ENCODE measurements at regions not wholly inside any gene's neighbourhood (a gene's known extent, or its start where the extent isn't known, plus 50 kb on each side); places are given as distances from the start of the nearest gene placed in this dataset.

GRCh38 chr10:130407052-130407451 is 270.9 kb downstream of the GLRX3 start:
- DNase-seq = no peak

- no peak for DNase-seq
These were observed 273.1 kb downstream of the GLRX3 start for GRCh38 chr10:130409331-130409730.

DNA sequence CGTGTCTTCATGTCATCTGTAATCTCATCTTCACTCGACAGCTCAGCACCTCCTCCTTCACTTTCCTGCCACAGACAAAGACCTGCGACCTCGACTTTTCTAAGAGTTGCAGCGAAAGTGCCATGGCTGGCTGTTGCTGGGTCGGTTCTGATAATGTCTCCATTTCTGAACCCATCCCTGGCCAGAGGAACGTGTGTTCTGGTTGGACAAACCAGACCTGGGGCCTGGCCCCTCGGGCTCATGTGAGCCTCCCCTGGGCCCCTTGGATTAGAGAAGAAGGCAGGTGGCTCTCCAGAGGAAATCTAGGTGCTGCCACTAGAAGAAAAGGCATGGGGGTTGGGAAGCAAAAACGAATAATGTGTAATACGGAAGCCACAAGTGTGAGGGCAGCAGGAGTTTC is 273.7 kb downstream of the GLRX3 start:
- no peak for DNase-seq

- DNase-seq = no peak
These were observed 275.4 kb downstream of the GLRX3 start for GRCh38 chr10:130411496-130412085.

- DNase-seq = no peak
These were observed 276.1 kb downstream of the GLRX3 start for GRCh38 chr10:130412317-130412716.

- DNase-seq = no peak
These were observed 280.4 kb downstream of the GLRX3 start for GRCh38 chr10:130416334-130417150.

GRCh38 chr10:130418731-130419130 is 282.5 kb downstream of the GLRX3 start:
- DNase-seq = no peak

DNA sequence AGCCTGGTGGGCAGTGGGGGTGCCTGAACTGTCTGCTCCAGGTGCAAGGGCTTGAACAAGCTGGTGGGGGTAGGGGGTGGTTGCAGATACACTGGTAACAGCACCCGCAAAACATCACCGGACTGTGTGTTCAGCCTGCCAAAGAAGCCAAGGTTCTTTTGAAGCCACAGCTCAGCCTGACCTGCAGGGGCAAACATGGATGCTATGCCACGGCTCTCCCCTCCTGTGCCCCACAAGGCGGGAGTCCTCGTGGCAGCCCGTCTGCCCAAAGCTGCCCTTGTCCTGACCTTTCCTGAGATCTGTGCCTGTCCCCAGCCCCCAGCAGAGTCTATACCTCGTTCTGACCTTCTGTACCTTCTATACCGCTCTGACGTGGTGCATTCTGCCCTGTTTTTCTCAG is 285.7 kb downstream of the GLRX3 start:
- no peak for DNase-seq

DNA sequence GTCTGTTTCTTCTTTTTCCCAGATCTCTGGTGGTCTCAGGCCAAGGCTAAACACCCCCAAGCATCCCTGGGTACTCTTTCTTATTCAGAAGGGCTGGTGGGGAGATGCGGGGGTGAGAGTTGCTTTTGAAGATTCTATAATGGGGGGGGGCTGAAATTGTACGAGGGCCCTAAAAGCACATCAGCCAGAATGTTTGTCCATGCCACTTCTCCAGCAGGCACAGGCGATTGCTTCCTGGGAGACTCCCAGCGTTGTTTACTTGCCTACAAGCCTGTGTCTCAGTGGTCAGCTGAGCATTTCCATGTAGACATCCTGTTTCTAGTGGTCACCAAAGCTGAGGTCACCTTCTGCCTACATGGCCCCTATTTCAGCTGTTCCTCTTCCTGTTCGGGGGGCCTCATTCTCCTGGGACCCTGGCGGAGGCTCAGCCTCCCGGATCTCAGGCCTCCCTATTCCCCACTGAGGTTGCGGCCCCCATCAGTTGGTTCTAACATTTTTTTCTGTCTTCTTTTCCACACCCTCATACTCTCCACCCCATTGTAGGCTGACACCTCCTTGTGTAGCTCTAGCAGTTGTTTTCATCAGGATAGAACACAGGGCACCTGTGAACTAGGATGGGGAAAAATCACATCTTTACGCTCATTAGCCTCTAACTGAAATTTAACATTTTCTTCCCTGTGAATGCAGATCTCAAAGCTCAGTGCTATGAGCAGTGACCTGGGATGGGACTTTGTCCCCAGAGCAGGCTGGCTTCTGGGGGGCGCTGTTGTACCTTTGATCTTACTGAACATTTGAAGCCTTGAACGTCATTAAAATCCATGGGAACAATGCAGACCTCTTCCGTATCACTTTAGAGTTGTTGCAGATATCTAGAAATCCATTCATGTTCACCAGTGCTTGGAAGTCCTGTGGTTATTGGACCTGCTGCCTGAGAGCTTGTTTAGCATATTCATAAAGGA is 286.5 kb downstream of the GLRX3 start:
- DNase-seq = no peak

DNA sequence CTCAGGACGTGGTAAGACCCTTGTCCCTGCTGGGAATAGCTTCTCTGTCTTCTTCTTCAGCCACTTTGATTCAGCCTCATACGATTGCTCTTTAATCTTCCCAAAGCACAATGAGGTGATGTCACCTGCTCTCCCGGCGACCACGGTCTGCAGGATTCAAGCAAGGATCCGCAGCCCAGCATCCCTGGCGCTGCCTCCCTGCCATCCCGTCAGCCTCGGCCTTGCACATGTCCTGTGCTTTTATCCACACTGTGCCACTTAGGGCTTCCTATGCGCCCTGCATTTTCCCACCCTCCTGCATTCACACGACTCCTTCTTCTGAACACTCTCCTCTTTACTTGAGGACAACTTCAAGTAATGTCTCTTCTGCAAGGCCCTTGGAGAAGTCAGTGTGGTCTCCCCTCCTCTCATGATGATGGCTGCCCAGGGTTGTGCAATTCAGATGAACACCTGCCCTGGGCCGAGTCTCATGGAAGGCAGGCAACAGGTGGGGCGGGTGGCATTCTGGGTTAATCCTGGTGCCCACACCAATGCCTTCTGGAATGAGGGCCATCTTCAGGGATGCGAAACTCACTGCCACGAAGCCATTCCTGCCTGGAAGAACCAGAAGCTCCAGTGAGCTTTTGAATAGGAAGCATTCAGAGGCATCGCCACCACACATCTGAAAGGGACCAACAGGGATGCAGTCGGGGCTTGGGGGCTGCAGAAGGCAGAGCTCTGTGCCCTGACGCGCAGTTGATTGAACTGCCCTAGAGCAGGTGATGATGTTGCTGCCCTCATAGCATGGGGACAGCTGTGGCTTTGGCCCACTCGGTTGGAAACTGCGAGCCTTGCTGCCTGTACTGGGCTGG is 287.5 kb downstream of the GLRX3 start:
- no peak for DNase-seq

DNA sequence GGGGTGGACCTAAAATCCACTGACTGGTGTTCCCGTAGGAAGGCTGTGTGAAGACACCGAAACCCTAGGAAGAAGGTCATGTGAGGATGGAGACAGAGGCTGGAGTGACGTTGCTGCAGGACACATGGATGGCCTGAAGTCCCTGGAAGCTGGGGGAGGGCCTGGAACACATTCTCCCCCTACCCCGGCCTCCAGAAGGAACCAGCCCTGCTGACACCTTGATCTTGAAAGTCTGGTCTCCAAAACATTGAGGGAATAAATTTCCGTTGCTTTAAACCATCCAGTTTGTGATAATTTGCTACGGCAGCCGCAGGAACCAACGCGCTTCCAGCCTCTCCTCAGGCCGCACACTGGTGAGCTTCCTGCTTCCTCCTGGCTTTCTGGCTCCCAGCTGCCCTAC is 288.2 kb downstream of the GLRX3 start:
- DNase-seq = no peak

GRCh38 chr10:130425169-130425568 is 289.0 kb downstream of the GLRX3 start:
- no peak for DNase-seq

- DNase-seq = no peak
These were observed 289.8 kb downstream of the GLRX3 start for GRCh38 chr10:130425881-130426435.

GRCh38 chr10:130427216-130427722 is 291.1 kb downstream of the GLRX3 start:
- DNase-seq = no peak

DNA sequence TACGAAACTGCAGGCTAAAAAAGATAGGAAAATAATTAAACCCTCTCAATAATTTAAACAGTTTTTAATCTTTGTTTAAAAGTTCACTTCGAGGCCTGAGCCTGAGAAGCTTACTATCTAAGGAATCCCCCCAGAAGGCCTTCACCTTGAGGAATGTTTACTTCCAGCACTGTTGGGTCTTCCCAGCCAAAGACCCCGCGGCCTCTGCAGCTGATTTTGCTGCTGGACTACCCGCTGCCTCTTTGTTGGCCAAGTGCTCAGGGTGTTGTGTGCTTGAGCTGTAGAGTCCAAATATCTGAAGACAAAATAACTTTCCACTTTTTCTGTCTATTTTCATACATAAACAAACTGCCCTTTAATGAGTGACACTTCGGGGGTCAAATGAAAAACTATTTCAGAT is 292.7 kb downstream of the GLRX3 start:
- DNase-seq = no peak

DNA sequence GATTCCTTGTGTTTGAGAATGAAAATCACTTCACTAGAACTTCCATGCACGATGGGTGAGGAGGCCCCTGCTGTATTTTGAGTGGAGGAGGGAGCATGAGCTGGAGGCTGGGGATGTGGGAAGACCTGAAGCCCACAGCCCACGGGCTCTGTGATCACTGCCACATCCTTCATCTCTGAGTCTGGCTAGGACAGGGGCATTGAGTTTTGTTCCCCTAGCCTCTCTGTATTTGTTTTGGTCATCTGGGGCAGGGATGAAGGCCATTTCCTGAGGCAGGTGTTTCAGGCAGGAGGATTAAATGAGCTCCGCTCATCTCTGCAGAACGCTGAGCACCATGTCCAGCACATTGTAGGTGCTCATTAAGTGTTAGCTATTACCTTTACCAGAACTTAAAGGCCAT is 293.6 kb downstream of the GLRX3 start:
- no peak for DNase-seq

- DNase-seq = no peak
These were observed 294.1 kb downstream of the GLRX3 start for GRCh38 chr10:130430291-130430690.

- DNase-seq = no peak
These were observed 294.9 kb downstream of the GLRX3 start for GRCh38 chr10:130430852-130431704.

DNA sequence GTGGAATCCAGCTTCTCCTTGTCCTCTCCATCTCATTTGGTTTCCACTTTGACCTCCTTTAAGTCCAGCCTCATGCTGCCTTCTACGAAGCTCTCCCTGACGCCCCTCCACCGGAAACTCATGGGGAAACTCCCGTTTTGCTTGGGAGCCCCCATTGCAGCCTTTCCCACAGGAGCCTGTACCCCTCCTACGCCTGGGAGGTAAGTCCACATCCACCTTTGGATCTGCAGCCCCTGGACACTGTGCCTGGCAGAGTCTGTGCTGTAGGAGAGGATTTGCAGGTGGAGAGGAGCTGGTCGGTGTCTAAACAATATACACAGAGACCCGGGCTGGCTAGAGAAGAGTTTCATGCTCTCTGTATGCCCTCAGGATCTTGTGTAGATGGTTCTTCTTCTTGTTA is 296.1 kb downstream of the GLRX3 start:
- DNase-seq = no peak

- DNase-seq = no peak
These were observed 296.7 kb downstream of the GLRX3 start for GRCh38 chr10:130432850-130433249.

All from activated CD4-positive, alpha-beta T cell treated with anti-CD3 and anti-CD28 coated beads, Interleukin-2, amount 50 U/mL, for 1 hour (primary cell).